Spleen (tissue), 11 donors: ENCODE measurements at regions not wholly inside any gene's neighbourhood (a gene's known extent, or its start where the extent isn't known, plus 50 kb on each side); places are given as distances from the start of the nearest gene placed in this dataset.

Experiments
- DNase-seq: peaks from one replicate; pipeline ENCODE4 v3.0.0-alpha.2; 2020
- H3K27ac ChIP-seq, 8 donors: fragments of 200-600 bp; sonication (generic) in 7 of 8; 1 replicate in 4 of 8; 2 replicates in 4 of 8; pipeline versions ENCODE4 v1.5.0 to v1.8.0; 2016 to 2021; ENCODE audit warnings: inconsistent platforms in 4 of 8, mild to moderate bottlenecking in 4 of 8, moderate library complexity in 1 of 8
- H3K27me3 ChIP-seq, 7 donors: fragments of 200-600 bp; sonication (generic) in 6 of 7; replicated peaks in 1 of 7; 1 replicate in 4 of 7; 2 replicates in 3 of 7; pipeline versions ENCODE4 v1.5.0 to v1.8.0; 2016 to 2021; ENCODE audit warnings: inconsistent platforms in 3 of 7, mild to moderate bottlenecking in 1 of 7
- H3K36me3 ChIP-seq, 6 donors: fragments of 200-600 bp; sonication (generic) in 5 of 6; 1 replicate in 4 of 6; 2 replicates in 2 of 6; pipeline versions ENCODE4 v1.5.0 to v1.8.0; 2016 to 2021; ENCODE audit warnings: inconsistent platforms in 2 of 6
- H3K4me1 ChIP-seq, 6 donors: fragments of 200-600 bp; sonication (generic) in 5 of 6; 1 replicate in 3 of 6; 2 replicates in 3 of 6; pipeline versions ENCODE4 v1.5.0 to v1.8.0; 2016 to 2021; ENCODE audit warnings: inconsistent platforms in 3 of 6
- H3K4me3 ChIP-seq, 8 donors: fragments of 200-600 bp; sonication (generic) in 7 of 8; 1 replicate in 4 of 8; 2 replicates in 4 of 8; pipeline versions ENCODE4 v1.5.0 to v1.8.0; 2016 to 2021; ENCODE audit warnings: inconsistent platforms in 4 of 8, mild to moderate bottlenecking in 4 of 8, moderate library complexity in 2 of 8
- H3K9me3 ChIP-seq, 8 donors: fragments of 200-600 bp; sonication (generic) in 7 of 8; 1 replicate in 4 of 8; 2 replicates in 4 of 8; pipeline versions ENCODE4 v1.5.0 to v1.8.0; 2016 to 2021; ENCODE audit warnings: inconsistent platforms in 4 of 8
- CTCF ChIP-seq, 11 experiments: fragments of 200-600 bp in 7 of 11; fragments of 450-650 bp in 4 of 11; sonication (generic) in 4 of 11; IDR thresholded peaks in 8 of 11; conservative IDR thresholded peaks in 3 of 11; 1 replicate in 7 of 11; 2 replicates in 4 of 11; pipeline versions ENCODE4 v1.4.0 to v1.8.0; 2016 to 2021; ENCODE audit warnings: antibody characterized with exemption in 11 of 11, inconsistent platforms in 4 of 11, mild to moderate bottlenecking in 1 of 11
- POLR2A ChIP-seq, 3 donors: fragments of 450-650 bp; IDR thresholded peaks; one replicate each; pipeline ENCODE4 v1.5.1; 2017; ENCODE audit warnings: antibody characterized with exemption in 3 of 3, mild to moderate bottlenecking in 1 of 3
- POLR2AphosphoS5 ChIP-seq, 3 donors: sonication (generic); formaldehyde crosslinking; IDR thresholded peaks; one replicate each; pipeline ENCODE4 v1.5.1; 2017; ENCODE audit warnings: antibody characterized with exemption in 3 of 3
- WGBS, 5 donors: extraction: QIAGEN DNeasy Blood & Tissue Kit in 3 of 5; methylation state at CpG; one replicate each; pipeline versions ENCODE4 v1.1.5 to v1.1.7; 2013 to 2018; 5-methylcytosine and 5-hydroxymethylcytosine counted together
- intact Hi-C: fragments of 100-400 bp; cut with DNase I; formaldehyde crosslinking; loops from one replicate; pipeline ENCODE4 v1.15.0; 2023; ENCODE audit warnings: low total_unique reads
- donor health status: healthy with polysubstance abuse.
- donor health status: DM: no; HTN: no; CAD: no; lungs with moderate emphysema.
- donor health status: DM: no; HTN: no; CAD: no.
- donor health status: Bipolar disorder and iron deficiency.
- donor health status: healthy.
- donor health status: DM: no; HTN: no; CAD: no.
- donor health status: DM: yes; HTN: yes; CAD: no.

DNA sequence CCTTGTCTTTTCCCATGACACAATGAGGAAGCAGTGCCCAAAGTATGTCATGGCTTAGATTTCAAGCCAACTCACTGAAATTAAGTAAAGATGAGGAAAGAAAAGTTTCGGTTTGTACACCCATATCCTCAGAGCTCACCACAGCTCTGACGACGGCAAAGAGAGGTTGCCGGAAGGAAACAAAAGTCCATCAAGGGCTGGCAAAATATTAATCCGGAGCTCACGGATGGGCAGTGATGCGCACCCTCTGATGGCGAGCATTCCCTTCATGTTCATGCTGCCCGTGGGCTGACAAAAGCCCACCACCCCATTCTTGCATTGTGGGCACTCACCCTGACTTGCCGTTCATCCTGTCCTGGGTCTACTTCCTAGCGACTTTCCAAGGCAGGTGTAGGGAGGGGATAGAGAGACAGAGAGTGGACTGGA, 103.1 kb downstream of the SOX9 start:
- 85 to 94% (median 88%) methylated on average over 11 of the region's 11 CpGs for WGBS, 5 donors
- Histone ChIP-seq H3K9me3 (no peaks in the 10 kb centered on the region), H3K27me3 (peaks cover 0 to 27% (median 20%) of the 10 kb centered on the region in 7 donors), H3K27ac (no peak overlapping the region), H3K4me1 (no peaks in the 10 kb centered on the region), H3K4me3 (no peak overlapping the region), H3K36me3 (no peaks in the 10 kb centered on the region)
- intact Hi-C loops: no loop called here
- DNase-seq: no peak
- TF ChIP-seq POLR2AphosphoS5 (IDR thresholded peaks at IDR 0.05) (no peak), POLR2A (IDR thresholded peaks at IDR 0.05) (no peak)

DNA sequence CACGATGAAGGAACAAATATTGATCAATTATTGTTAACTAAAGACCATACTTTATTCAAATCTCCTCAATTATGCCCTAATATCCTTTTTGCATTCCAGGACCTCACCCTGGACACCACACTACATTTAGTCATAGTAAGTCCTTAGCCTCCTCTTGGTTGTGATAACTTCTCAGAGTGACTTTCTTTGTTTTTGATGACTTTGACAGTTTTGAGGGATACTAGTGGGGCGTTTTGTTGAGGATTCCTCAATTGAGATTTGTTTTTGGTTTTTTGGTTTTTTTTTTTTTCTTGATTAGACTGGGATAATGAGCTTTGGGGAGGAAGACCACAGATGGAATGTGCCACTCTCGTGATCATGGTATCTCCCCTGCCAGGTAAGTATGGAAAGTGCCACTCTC, 105.5 kb downstream of the SOX9 start:
- H3K4me1 ChIP-seq: no peaks in the 10 kb centered on the region
- intact Hi-C loops: no loop called here
- TF ChIP-seq POLR2A (IDR thresholded peaks at IDR 0.05) (no peak), CTCF (IDR thresholded peaks at IDR 0.05 in 8 of 11, conservative IDR thresholded peaks at IDR 0.05 in 3 of 11) (no peak), POLR2AphosphoS5 (IDR thresholded peaks at IDR 0.05) (no peak)

DNA sequence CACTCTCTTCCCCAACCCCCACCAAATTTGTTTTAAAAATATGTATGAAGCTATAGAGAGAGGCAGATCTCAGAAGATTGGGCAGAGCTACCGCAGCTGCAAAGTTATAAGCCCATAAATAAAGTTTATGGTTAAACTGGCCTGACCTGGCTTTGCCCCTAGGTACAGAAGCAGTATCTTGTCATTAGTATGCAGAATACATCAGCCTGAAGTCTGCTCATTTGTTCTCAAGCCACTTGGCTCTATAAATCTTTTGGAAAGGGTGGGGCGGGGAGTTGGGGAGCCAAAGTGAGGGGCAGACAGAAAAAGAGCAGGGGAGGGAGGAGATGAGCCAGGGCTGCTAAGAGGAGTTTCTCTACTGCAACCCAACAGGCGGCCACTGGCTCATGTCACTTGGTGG, 113.2 kb downstream of the SOX9 start:
- Histone ChIP-seq H3K9me3 (peaks cover 0 to 9% (median 1%) of the 10 kb centered on the region in 8 donors), H3K36me3 (no peaks in the 10 kb centered on the region), H3K4me3 (no peak overlapping the region), H3K27ac (no peak overlapping the region), H3K4me1 (peaks cover 0 to 12% (median 0%) of the 10 kb centered on the region in 6 donors), H3K27me3 (peaks cover 0 to 20% (median 0%) of the 10 kb centered on the region in 7 donors)
- 75 to 85% (median 77%) methylated on average over 3 of the region's 3 CpGs for WGBS, 5 donors
- intact Hi-C loops: no loop called here
- no peak for DNase-seq
- no peak for TF ChIP-seq POLR2AphosphoS5 (IDR thresholded peaks at IDR 0.05)
- no peak for TF ChIP-seq CTCF (IDR thresholded peaks at IDR 0.05 in 8 of 11, conservative IDR thresholded peaks at IDR 0.05 in 3 of 11)
- TF ChIP-seq POLR2A (IDR thresholded peaks at IDR 0.05): no peak

More for the DNA sequence above, 105.5 kb downstream of the SOX9 start:
- DNase-seq: no peak
- H3K27me3 ChIP-seq: peaks cover 0 to 6% (median 0%) of the 10 kb centered on the region in 7 donors
- peaks cover 0 to 9% (median 1%) of the 10 kb centered on the region in 8 donors for H3K9me3 ChIP-seq
- H3K36me3 ChIP-seq: no peaks in the 10 kb centered on the region
- H3K27ac ChIP-seq: no peak overlapping the region
- WGBS, 5 donors: 73 to 88% (median 78%) methylated on average over 3 of the region's 3 CpGs
- no peak overlapping the region for H3K4me3 ChIP-seq

- 57 to 66% (median 60%) methylated on average over 5 of the region's 5 CpGs for WGBS, 5 donors
- H3K4me1 ChIP-seq: peaks cover 0 to 12% (median 0%) of the 10 kb centered on the region in 6 donors
- peaks cover 0 to 20% (median 0%) of the 10 kb centered on the region in 7 donors for H3K27me3 ChIP-seq
- H3K27ac ChIP-seq: no peak overlapping the region
- intact Hi-C loops: no loop called here
- H3K4me3 ChIP-seq: no peak overlapping the region
- TF ChIP-seq CTCF (IDR thresholded peaks at IDR 0.05 in 8 of 11, conservative IDR thresholded peaks at IDR 0.05 in 3 of 11) (no peak), POLR2AphosphoS5 (IDR thresholded peaks at IDR 0.05) (no peak)
- H3K9me3 ChIP-seq: peaks cover 0 to 4% (median 0%) of the 10 kb centered on the region in 8 donors
- no peaks in the 10 kb centered on the region for H3K36me3 ChIP-seq
- DNase-seq: no peak
Measured at GRCh38 chr17:72234985-72235384, 114.2 kb downstream of the SOX9 start.
